GM21367 (cell line): ENCODE measurements at regions not wholly inside any gene's neighbourhood (a gene's known extent, or its start where the extent isn't known, plus 50 kb on each side); places are given as distances from the start of the nearest gene placed in this dataset.
A peak's percentile ranks its signal among the peaks of the same experiment; 100 is the strongest.
"Not testable (repeated sequence)": the region's sequence is repeated elsewhere in the genome, so short reads cannot be mapped to it uniquely, and the experiment has no call there.

Experiments
- ATAC-seq: cut with Tn5 transposase; IDR thresholded peaks from one replicate; pipeline ENCODE4 v1.9.1; 2021; ENCODE audit not compliant: unreplicated experiment

- not testable (repeated sequence) for ATAC-seq
These were observed 99.8 kb upstream of the GOLGA6L22 start for GRCh38 chr15:22358932-22359331.

GRCh38 chr15:22359587-22359986 is 99.1 kb upstream of the GOLGA6L22 start:
- ATAC-seq, result peak; percentile 77

GRCh38 chr15:22360696-22361095 is 98.0 kb upstream of the GOLGA6L22 start:
- ATAC-seq, result not testable (repeated sequence)

GRCh38 chr15:22362502-22362901 is 96.2 kb upstream of the GOLGA6L22 start:
- ATAC-seq, result not testable (repeated sequence)

GRCh38 chr15:22371246-22371834 is 87.4 kb upstream of the GOLGA6L22 start:
- ATAC-seq, result not testable (repeated sequence)

GRCh38 chr15:22374531-22374930 is 84.2 kb upstream of the GOLGA6L22 start:
- ATAC-seq, result not testable (repeated sequence)

GRCh38 chr15:22375829-22376228 is 82.9 kb upstream of the GOLGA6L22 start:
- not testable (repeated sequence) for ATAC-seq

GRCh38 chr15:22377859-22378258 is 80.8 kb upstream of the GOLGA6L22 start:
- ATAC-seq, result not testable (repeated sequence)

- not testable (repeated sequence) for ATAC-seq
These were observed 71.0 kb upstream of the GOLGA6L22 start for GRCh38 chr15:22387691-22388090.

GRCh38 chr15:22388365-22388764 is 70.3 kb upstream of the GOLGA6L22 start:
- not testable (repeated sequence) for ATAC-seq

GRCh38 chr15:22401207-22401606 is 57.5 kb upstream of the GOLGA6L22 start:
- not testable (repeated sequence) for ATAC-seq

- ATAC-seq, result not testable (repeated sequence)
These were observed 57.0 kb upstream of the GOLGA6L22 start for GRCh38 chr15:22401703-22402102.

GRCh38 chr15:22405765-22406164 is 52.9 kb upstream of the GOLGA6L22 start:
- ATAC-seq, result not testable (repeated sequence)
